HG03520 (cell line): ENCODE measurements at regions not wholly inside any gene's neighbourhood (a gene's known extent, or its start where the extent isn't known, plus 50 kb on each side); places are given as distances from the start of the nearest gene placed in this dataset.

ENCODE experiments used
- ATAC-seq: cut with Tn5 transposase; IDR thresholded peaks from one replicate; pipeline ENCODE4 v1.9.1; 2021; ENCODE audit warnings: mild to moderate bottlenecking, moderate library complexity; ENCODE audit not compliant: unreplicated experiment

GRCh38 chr13:90974249-90974975, 373.1 kb upstream of the MIR17HG start:
- no peak for ATAC-seq

- no peak for ATAC-seq
These were observed 368.4 kb upstream of the MIR17HG start for GRCh38 chr13:90979059-90979458.

- no peak for ATAC-seq
These were observed 362.7 kb upstream of the MIR17HG start for GRCh38 chr13:90984756-90985155.

- no peak for ATAC-seq
These were observed 352.5 kb upstream of the MIR17HG start for GRCh38 chr13:90995001-90995400.

- ATAC-seq: no peak
These were observed 351.9 kb upstream of the MIR17HG start for GRCh38 chr13:90995614-90996013.

- no peak for ATAC-seq
These were observed 349.5 kb upstream of the MIR17HG start for GRCh38 chr13:90997951-90998350.

- ATAC-seq: no peak
These were observed 348.1 kb upstream of the MIR17HG start for GRCh38 chr13:90999401-90999800.

GRCh38 chr13:91001371-91001770, 346.1 kb upstream of the MIR17HG start:
- no peak for ATAC-seq

GRCh38 chr13:91014696-91015095, 332.8 kb upstream of the MIR17HG start:
- ATAC-seq: no peak

- ATAC-seq: peak; percentile 99
These were observed 330.3 kb upstream of the MIR17HG start for GRCh38 chr13:91017031-91017668.

- ATAC-seq: peak; percentile 16
These were observed 329.8 kb upstream of the MIR17HG start for GRCh38 chr13:91017669-91018053.

GRCh38 chr13:91020461-91021034, 326.9 kb upstream of the MIR17HG start:
- ATAC-seq: no peak

- no peak for ATAC-seq
These were observed 323.2 kb upstream of the MIR17HG start for GRCh38 chr13:91024157-91024792.

- no peak for ATAC-seq
These were observed 322.0 kb upstream of the MIR17HG start for GRCh38 chr13:91025442-91025841.

GRCh38 chr13:91031508-91031907, 316.0 kb upstream of the MIR17HG start:
- no peak for ATAC-seq

- ATAC-seq: no peak
These were observed 315.4 kb upstream of the MIR17HG start for GRCh38 chr13:91032104-91032503.

- no peak for ATAC-seq
These were observed 310.6 kb upstream of the MIR17HG start for GRCh38 chr13:91036886-91037285.

- no peak for ATAC-seq
These were observed 304.6 kb upstream of the MIR17HG start for GRCh38 chr13:91042870-91043269.

- ATAC-seq: no peak
These were observed 302.0 kb upstream of the MIR17HG start for GRCh38 chr13:91045351-91046034.

GRCh38 chr13:91046715-91047327, 300.7 kb upstream of the MIR17HG start:
- ATAC-seq: no peak

- ATAC-seq: no peak
These were observed 296.5 kb upstream of the MIR17HG start for GRCh38 chr13:91050970-91051369.
